Fibroblast of villous mesenchyme (primary cell): ENCODE measurements at regions not wholly inside any gene's neighbourhood (a gene's known extent, or its start where the extent isn't known, plus 50 kb on each side); places are given as distances from the start of the nearest gene placed in this dataset.
"Not testable (repeated sequence)": the region's sequence is repeated elsewhere in the genome, so short reads cannot be mapped to it uniquely, and the experiment has no call there.

Source experiments
- DNase-seq: peaks from one replicate; pipeline ENCODE4 v3.0.0-alpha.2; 2010; ENCODE audit warnings: low read depth
- H3K4me3 ChIP-seq: 2 replicates; pipeline ENCODE4 v1.5.1; 2011; ENCODE audit warnings: low read depth, mild to moderate bottlenecking, low read length
- CTCF ChIP-seq: IDR thresholded peaks from 2 replicates; pipeline ENCODE4 v1.5.1; 2012; ENCODE audit warnings: low read depth, mild to moderate bottlenecking, low read length; ENCODE audit not compliant: insufficient read depth

DNA sequence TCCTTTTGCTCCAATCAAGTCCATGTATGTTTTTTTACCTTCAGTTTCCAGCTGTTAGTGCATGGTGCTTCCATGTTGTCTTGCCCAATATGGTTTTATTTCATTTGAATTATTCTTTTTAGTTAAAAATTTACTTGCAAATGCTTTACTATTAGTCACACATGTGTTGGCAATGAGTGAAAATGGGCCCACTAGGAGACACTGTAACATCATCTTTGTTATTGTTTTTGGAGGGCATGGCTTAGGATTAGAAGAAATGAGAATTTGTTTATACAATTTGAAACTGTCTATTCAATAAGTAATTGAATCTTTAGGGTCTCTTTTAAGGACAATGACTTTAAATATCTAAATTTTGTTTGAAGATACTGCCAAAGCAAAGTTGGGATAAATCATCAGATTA lies 133.7 kb downstream of the BRMS1L start:
- no peak for DNase-seq
- TF ChIP-seq CTCF = no peak
- H3K4me3 ChIP-seq = no peak overlapping the region

DNA sequence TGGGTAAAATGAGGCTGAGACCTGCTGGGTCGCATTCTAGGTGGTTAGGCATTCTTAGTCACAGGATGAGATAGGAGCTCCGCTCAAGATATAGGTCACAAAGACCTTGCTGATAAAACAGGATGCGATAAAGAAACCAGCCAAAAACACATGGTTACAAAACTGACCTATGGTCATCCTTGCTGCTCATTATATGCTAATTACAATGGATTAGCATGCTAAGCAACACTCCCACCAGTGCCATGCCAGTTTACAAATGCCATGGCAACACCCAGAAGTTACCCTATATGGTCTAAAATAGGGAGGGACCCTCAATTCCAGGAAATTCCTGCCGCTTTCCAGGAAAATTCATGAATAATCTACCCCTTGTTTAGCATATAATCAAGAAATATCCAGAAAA lies 132.4 kb downstream of the BRMS1L start:
- DNase-seq = no peak
- no peak overlapping the region for H3K4me3 ChIP-seq
- no peak for TF ChIP-seq CTCF

- no peak for TF ChIP-seq CTCF
- no peak for DNase-seq
- no peak overlapping the region for H3K4me3 ChIP-seq
These were observed 130.4 kb downstream of the BRMS1L start for GRCh38 chr14:35956376-35957085.

DNA sequence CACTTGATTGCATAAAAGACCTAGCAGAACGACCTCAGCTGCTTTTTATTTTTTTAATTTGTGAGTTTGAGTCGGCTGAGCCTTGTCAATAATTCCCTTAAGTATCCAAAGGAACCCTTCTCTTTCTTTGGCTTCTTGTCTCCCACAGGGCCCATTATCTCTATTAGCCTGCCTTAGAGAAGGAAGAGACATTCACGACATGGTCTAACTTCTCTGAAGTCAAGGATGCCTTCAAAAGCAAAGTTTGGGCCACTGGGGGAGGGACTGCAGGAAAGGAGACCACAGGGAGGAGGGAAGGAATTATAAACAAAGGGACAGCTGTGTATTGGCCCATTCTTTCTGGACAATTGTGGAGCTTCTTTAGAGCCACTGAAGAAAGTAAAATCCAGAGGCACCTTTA lies 126.4 kb downstream of the BRMS1L start:
- no peak for TF ChIP-seq CTCF
- no peak overlapping the region for H3K4me3 ChIP-seq

GRCh38 chr14:35949920-35950513 lies 123.9 kb downstream of the BRMS1L start:
- DNase-seq = no peak
- TF ChIP-seq CTCF = no peak
- H3K4me3 ChIP-seq = no peak overlapping the region

More for the DNA sequence above, 126.4 kb downstream of the BRMS1L start:
- DNase-seq = no peak

DNA sequence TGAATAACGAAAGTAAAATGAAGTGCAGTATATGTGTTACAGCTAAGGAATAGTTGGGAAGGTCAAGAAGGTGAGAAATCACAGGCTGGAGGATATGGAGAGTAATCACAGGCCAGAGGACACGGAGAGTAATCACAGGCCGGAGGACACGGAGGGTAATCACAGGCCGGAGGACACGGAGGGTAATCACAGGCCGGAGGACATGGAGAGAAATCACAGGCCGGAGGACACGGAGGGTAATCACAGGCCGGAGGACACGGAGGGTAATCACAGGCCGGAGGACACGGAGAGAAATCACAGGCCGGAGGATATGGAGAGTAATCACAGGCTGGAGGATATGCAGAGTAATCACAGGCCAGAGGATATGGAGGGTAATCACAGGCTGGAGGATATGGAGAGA lies 121.8 kb downstream of the BRMS1L start:
- not testable (repeated sequence) for DNase-seq, H3K4me3 ChIP-seq

DNA sequence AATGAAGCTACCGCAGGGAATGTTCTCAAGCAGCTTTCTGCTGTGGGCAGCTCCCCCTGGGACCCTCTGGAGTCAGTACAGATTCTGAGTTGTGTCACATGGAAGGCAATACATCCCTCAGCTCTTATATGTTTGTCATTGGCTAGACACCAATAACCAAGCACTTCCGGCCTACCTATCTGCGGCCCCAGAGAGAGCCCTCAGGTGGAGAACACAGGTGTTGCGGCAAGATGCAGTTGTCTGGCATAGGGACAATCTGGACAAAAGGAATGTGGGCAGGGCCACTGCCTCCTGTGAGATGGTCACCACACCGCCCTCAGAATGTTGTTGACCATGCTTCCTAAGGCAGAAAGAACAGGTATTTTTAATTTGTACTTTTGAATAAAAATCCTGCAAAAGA lies 118.7 kb downstream of the BRMS1L start:
- no peak for TF ChIP-seq CTCF
- H3K4me3 ChIP-seq = no peak overlapping the region
- DNase-seq = no peak
